NCI-H2171 treated with DMSO at 0.1 percent for 48 hours (cell line): ENCODE measurements at regions not wholly inside any gene's neighbourhood (a gene's known extent, or its start where the extent isn't known, plus 50 kb on each side); places are given as distances from the start of the nearest gene placed in this dataset.

Source experiments
- DNase-seq: peaks from one replicate; lab custom pipeline; 2025; lab: John Stamatoyannopoulos, UW

DNA sequence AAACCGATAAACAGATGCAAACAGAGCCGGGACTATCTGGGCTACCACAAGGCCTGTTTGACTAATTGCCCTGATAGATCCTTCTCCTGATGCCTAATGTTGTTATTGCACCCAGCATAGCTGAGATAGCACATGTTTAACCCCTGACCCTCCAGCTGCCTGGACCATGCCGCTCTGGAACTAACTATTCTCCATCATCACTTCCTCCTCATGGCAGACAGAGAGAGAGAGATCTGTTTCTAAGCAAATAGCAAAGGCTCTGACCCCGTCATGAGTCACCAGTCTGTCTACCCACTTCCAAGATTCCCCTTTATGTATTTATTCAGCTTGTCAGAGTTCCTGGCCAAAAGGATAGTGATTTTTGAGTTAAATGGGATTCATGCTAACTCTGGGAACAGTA, 58.2 kb upstream of the FLRT2 start:
- peak; percentile 41 for DNase-seq

DNA sequence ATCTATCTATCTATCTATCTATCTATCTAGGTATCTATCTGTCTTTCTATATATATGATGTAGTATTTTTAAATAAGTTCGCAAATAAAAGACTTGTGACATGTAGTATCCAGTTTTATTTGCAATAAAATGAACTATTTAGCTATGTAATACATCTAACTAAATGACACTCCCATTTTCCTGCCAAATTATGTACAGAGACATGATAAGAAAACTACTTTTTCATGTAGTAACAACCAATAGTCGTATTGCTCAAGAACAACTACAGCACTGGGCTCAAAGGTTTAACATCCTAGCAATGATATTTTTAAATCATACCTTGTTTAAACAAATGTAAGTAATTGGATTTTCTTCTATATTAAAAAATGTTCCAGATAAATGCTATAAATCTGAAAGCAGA, 55.5 kb upstream of the FLRT2 start:
- DNase-seq, result no peak

DNA sequence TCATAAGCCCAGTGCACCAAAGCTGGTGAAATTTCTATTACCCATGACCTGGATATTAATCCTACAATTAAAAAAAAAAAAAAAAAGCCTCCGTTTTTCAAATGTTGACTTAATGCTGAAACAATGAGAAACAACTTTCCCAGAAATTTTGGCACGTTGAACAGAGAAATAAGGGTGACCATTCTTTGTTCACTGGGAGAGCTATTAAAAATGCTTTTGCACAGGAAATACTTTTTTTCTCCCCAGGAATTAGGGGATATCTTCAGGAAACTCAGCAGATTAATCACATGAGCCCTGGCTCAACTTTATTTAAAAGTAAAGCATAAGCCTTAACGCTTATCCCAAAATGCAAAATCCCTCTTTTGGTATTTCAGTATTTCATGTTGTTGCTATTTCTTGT, 54.8 kb upstream of the FLRT2 start:
- no peak for DNase-seq

DNA sequence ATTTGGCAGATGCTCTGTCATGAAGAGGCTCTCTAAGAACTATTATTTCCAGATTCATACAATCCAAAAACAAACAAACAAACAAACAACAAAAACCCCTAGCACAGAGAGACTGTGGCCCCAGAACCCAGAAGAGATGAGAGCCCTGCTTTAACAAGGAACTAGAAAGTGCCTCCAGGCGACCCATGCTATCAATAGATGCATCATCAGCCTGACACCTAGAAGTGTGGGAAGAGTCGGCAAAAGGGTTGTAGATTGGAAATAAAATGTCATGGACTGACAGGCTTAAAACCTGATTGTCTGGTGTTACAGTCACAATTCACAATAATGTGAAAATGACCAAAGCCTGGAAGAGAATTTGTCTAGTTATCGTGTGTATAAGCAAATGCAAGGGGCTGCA, 50.6 kb upstream of the FLRT2 start:
- no peak for DNase-seq

DNA sequence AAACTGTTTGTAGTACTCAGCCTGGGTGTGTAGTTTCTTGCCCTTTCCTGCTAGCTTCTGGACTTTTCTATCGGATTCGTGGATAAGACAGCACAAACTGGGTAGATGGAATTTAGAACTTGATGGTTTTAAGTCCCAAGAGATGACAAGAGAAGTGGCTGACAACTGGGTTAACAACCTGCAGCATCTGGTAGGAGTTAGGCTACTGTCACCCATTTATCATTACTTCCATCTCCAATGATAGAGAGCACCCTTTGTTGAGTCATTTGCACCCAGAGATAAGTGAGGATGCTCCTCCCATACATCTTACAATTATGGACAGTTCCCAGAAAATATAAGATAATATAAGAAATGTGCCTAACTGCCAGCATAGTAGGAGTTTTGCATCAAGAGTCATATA, 50.2 kb upstream of the FLRT2 start:
- DNase-seq, result no peak
